ENCODE measurements at regions not wholly inside any gene's neighbourhood (a gene's known extent, or its start where the extent isn't known, plus 50 kb on each side); places are given as distances from the start of the nearest gene placed in this dataset.
"Not testable (repeated sequence)": the region's sequence is repeated elsewhere in the genome, so short reads cannot be mapped to it uniquely, and the experiment has no call there.

DNA sequence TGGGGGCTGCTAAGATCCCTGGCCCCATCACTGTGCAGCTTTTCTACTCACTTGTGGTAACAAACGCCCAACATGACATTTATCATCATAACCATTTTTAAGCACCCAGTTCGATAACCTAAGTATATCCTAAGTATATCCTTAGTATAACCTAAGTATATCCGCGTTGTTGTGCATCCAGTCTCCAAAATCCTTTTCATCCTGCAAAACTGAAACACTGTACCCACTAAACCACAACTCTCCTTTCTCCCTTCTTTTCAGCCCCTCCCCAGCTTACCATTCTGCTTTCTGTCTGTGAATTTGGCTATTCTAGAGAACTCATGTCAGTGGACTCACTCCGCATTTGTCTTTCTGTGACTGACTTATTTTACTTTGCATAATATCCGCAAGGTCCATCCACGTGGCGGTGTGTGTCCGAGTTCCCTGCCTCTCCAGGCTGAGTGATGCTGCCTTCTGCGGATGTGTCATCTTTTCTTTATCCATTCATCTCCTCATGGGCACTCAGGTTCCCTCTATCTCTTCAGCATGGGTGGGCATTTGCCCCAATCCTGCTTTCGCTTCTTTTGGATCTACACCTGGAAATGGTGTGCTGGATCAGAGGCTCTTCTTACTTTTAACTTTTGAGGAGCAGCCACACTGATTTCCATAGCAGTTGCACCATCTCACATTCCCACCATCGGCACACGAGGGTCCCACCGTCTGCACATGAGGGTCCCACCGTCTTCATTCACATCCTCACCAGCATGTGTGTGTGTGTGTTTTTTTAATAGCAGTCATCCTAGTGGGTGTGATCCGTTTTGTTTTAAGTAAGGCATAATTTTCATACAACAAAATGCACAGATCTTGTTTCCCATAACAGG is 82.4 kb upstream of the CLDN5 start:
- TF ChIP-seq ESRRG (CRISPR knock-in tag; IDR thresholded peaks at IDR 0.05) (no peak), OSR1 (CRISPR knock-in tag; IDR thresholded peaks at IDR 0.05) (no peak), BACH2 (CRISPR knock-in tag; IDR thresholded peaks at IDR 0.05; ENCODE audit: borderline replicate concordance) (no peak), ZNF70 (CRISPR knock-in tag; IDR thresholded peaks at IDR 0.05) (no peak)
- ATAC-seq = no peak

DNA sequence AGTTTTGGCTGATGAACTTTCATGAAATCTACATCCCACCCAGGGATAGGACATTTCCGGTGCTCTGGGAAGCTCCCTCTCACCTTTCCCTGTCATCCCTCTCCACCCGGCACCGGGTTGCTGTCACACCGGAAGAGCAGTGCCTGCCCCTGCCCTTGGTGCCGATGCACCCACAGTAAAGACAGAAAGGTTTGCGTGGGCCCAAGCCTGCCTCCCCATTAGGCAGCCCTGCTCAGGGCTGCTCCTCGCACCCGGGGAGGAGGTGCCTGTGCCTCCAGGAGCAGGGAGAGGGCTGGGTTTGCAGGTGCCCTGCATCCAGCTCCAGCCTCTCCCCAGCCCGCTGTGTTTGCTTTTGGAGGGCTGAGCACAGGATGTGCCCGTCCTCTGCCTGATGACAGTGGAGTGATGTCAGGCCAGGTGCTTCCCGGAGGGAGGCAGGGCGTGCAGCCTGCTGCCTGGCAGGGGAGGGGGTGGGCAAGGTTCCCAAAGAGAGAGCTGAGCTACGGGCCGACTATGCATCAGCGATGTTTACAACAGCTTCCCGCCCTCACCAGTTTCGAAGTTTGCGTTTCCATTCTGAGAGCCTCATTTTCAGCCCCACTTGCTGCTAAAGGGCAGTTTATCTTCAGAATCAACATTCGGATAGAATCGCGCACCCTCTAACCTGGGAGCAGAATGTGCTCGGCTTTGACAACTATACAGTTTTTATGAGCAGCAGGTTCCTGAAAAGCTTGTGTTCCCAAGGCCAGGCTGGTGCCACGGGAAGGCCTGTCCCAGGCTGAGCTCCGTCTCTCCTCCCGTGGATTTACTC is 83.2 kb upstream of the CLDN5 start:
- ATAC-seq = no peak
- TF ChIP-seq ZNF70 (CRISPR knock-in tag; IDR thresholded peaks at IDR 0.05) (no peak), RARB (CRISPR knock-in tag; IDR thresholded peaks at IDR 0.05) (no peak), ZNF8 (CRISPR knock-in tag; IDR thresholded peaks at IDR 0.05) (no peak), ZFP30 (CRISPR knock-in tag; IDR thresholded peaks at IDR 0.05) (no peak), BACH2 (CRISPR knock-in tag; IDR thresholded peaks at IDR 0.05; ENCODE audit: borderline replicate concordance) (no peak), OSR1 (CRISPR knock-in tag; IDR thresholded peaks at IDR 0.05) (no peak), TCF4 (CRISPR knock-in tag; IDR thresholded peaks at IDR 0.05; ENCODE audit: borderline replicate concordance) (no peak), ZNF565 (CRISPR knock-in tag; conservative IDR thresholded peaks at IDR 0.05; ENCODE audit: low read depth) (no peak), ISL1 (CRISPR knock-in tag; IDR thresholded peaks at IDR 0.05) (no peak), SNAI2 (CRISPR knock-in tag; IDR thresholded peaks at IDR 0.05) (no peak), CSDC2 (CRISPR knock-in tag; IDR thresholded peaks at IDR 0.05) (no peak), GLIS3 (CRISPR knock-in tag; IDR thresholded peaks at IDR 0.05) (no peak)
- TF ChIP-seq, protein P1, sequence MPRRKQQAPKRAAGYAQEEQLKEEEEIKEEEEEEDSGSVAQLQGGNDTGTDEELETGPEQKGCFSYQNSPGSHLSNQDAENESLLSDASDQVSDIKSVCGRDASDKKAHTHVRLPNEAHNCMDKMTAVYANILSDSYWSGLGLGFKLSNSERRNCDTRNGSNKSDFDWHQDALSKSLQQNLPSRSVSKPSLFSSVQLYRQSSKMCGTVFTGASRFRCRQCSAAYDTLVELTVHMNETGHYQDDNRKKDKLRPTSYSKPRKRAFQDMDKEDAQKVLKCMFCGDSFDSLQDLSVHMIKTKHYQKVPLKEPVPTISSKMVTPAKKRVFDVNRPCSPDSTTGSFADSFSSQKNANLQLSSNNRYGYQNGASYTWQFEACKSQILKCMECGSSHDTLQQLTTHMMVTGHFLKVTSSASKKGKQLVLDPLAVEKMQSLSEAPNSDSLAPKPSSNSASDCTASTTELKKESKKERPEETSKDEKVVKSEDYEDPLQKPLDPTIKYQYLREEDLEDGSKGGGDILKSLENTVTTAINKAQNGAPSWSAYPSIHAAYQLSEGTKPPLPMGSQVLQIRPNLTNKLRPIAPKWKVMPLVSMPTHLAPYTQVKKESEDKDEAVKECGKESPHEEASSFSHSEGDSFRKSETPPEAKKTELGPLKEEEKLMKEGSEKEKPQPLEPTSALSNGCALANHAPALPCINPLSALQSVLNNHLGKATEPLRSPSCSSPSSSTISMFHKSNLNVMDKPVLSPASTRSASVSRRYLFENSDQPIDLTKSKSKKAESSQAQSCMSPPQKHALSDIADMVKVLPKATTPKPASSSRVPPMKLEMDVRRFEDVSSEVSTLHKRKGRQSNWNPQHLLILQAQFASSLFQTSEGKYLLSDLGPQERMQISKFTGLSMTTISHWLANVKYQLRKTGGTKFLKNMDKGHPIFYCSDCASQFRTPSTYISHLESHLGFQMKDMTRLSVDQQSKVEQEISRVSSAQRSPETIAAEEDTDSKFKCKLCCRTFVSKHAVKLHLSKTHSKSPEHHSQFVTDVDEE (CRISPR knock-in tag; IDR thresholded peaks at IDR 0.05) = no peak
- TF ChIP-seq, protein P2, sequence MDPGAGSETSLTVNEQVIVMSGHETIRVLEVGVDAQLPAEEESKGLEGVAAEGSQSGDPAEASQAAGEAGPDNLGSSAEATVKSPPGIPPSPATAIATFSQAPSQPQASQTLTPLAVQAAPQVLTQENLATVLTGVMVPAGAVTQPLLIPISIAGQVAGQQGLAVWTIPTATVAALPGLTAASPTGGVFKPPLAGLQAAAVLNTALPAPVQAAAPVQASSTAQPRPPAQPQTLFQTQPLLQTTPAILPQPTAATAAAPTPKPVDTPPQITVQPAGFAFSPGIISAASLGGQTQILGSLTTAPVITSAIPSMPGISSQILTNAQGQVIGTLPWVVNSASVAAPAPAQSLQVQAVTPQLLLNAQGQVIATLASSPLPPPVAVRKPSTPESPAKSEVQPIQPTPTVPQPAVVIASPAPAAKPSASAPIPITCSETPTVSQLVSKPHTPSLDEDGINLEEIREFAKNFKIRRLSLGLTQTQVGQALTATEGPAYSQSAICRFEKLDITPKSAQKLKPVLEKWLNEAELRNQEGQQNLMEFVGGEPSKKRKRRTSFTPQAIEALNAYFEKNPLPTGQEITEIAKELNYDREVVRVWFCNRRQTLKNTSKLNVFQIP (CRISPR knock-in tag; IDR thresholded peaks at IDR 0.05; ENCODE audit: borderline replicate concordance, low read depth) = no peak

DNA sequence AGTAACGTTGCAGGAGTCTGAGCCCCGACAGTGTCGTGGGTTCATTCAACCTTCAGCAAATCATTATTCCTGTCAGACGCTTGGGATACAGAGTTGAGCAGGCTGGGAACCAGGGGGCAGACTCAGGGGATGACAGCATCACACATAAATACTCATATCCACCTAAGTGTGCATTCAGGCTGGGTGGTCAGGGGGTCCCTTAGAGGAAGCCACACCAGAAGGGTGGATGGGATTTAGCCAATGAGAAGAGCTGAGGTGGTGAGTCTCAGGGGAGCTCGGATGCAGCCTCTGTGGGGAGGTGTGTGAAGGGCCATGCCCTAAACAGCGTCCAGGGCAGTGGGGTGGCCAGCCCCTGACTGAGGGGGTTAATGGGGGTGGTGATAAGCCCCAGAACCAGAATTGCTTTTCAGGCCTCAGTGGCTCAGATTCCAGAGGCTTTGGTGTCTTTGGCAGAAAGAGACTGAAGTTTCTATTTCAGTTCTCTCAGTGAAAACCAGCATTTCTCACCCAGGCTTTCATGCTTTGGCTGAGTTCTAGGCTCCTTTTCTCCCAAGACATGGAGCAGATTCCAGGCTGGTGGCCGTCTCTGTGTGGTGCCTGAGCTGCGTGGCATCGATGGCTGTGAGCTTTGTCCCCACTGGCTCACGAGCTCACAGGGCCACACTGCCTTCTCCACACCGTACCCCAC is 83.9 kb upstream of the CLDN5 start:
- ATAC-seq = no peak
- no peak for TF ChIP-seq ZNF565 (CRISPR knock-in tag; conservative IDR thresholded peaks at IDR 0.05; ENCODE audit: low read depth)
- no peak for TF ChIP-seq ZFP30 (CRISPR knock-in tag; IDR thresholded peaks at IDR 0.05)
- TF ChIP-seq, protein P2 (CRISPR knock-in tag; IDR thresholded peaks at IDR 0.05; ENCODE audit: borderline replicate concordance, low read depth) = no peak
- no peak for TF ChIP-seq TCF4 (CRISPR knock-in tag; IDR thresholded peaks at IDR 0.05; ENCODE audit: borderline replicate concordance)
- no peak for TF ChIP-seq ZNF70 (CRISPR knock-in tag; IDR thresholded peaks at IDR 0.05)

DNA sequence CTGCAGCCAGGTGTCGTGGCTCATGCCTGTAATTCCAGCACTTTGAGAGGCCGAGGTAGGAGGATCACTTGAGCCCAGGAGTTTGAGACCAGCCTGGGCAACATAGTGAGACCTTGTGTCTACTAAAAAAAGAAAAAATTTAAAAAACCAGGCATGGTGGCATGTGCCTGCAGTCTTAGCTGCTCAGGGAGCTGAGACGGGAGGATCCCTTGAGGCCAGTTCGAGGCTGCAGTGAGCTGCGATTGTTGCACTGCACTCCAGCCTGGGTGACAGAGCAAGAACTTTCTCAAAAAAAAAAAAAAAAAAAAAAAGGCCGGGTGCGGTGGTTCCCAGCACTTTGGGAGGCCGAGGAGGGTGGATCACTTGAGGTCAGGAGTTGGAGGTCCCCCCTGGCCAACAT is 85.5 kb upstream of the CLDN5 start:
- ATAC-seq = not testable (repeated sequence)

DNA sequence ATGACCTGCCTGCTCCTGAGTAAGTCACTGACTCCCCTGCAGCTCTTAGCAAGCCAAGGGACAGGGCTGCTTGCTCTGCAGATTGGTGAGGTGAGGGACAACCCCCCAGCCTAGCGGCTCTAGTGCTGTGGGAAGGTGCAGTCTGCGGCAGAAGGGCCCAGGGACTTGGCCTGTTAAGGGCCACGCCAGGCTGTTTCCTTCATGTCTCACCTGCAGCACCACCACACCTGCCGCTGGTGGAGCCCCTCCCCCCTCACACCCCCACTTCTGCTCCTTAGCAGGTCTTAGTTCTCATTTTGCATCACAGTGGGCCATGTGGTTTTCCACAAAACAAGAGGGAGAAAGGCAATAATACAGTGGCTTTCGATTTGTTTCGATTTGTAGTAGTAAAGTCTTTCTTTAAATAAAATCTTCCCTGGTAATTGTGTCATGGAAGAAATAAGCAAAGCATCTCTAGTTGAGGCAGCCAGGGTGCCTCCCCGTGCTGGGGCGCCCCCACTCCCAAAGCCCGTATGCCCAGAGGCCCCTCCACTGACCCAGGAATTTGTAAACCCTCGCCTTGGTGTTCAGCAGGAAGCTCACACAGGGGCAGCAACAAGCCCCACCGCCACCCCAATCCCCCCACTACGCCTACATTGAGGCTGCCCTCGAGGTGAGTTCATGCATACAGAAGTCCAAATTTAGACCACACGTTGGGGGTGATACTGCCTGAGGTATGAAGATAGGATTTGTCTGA is 86.5 kb upstream of the CLDN5 start:
- no peak for TF ChIP-seq ZNF565 (CRISPR knock-in tag; conservative IDR thresholded peaks at IDR 0.05; ENCODE audit: low read depth)
- ATAC-seq = no peak

Measured in SK-N-SH treated with all-trans-retinoic acid at 6 μM for 48 hours (cell line).